ENCODE measurements at regions not wholly inside any gene's neighbourhood (a gene's known extent, or its start where the extent isn't known, plus 50 kb on each side); places are given as distances from the start of the nearest gene placed in this dataset.

- no peak overlapping the region for H3K27ac ChIP-seq
- H3K27me3 ChIP-seq = no peaks in the 10 kb centered on the region
- DNase-seq (ENCODE audit: low spot score) = no peak
- H3K36me3 ChIP-seq = no peaks in the 10 kb centered on the region
- no peaks in the 10 kb centered on the region for H3K4me1 ChIP-seq
- no peak overlapping the region for H3K4me3 ChIP-seq
- no peak for TF ChIP-seq CTCF (IDR thresholded peaks at IDR 0.05)
- no peaks in the 10 kb centered on the region for H3K9me3 ChIP-seq
Observed at GRCh38 chr22:27023591-27023990, 366.2 kb downstream of the MIAT start.

- Histone ChIP-seq H3K27ac (no peak overlapping the region), H3K27me3 (no peaks in the 10 kb centered on the region), H3K4me3 (no peak overlapping the region), H3K4me1 (no peaks in the 10 kb centered on the region), H3K9me3 (no peaks in the 10 kb centered on the region), H3K36me3 (no peaks in the 10 kb centered on the region)
- DNase-seq (ENCODE audit: low spot score) = no peak
- TF ChIP-seq CTCF (IDR thresholded peaks at IDR 0.05) = no peak
Observed at GRCh38 chr22:27024982-27025381, 367.6 kb downstream of the MIAT start.

- no peak for DNase-seq (ENCODE audit: low spot score)
- Histone ChIP-seq H3K27me3 (no peaks in the 10 kb centered on the region), H3K27ac (no peak overlapping the region), H3K4me3 (no peak overlapping the region), H3K4me1 (no peaks in the 10 kb centered on the region), H3K36me3 (no peaks in the 10 kb centered on the region), H3K9me3 (no peaks in the 10 kb centered on the region)
- TF ChIP-seq CTCF (IDR thresholded peaks at IDR 0.05) = no peak
Observed at GRCh38 chr22:27028093-27028492, 370.7 kb downstream of the MIAT start.

- no peaks in the 10 kb centered on the region for H3K36me3 ChIP-seq
- DNase-seq (ENCODE audit: low spot score) = no peak
- no peaks in the 10 kb centered on the region for H3K9me3 ChIP-seq
- no peak overlapping the region for H3K4me3 ChIP-seq
- H3K27ac ChIP-seq = no peak overlapping the region
- no peaks in the 10 kb centered on the region for H3K27me3 ChIP-seq
- no peaks in the 10 kb centered on the region for H3K4me1 ChIP-seq
- no peak for TF ChIP-seq CTCF (IDR thresholded peaks at IDR 0.05)
Observed at GRCh38 chr22:27029584-27030130, 372.3 kb downstream of the MIAT start.

- Histone ChIP-seq H3K4me1 (no peaks in the 10 kb centered on the region), H3K4me3 (no peak overlapping the region), H3K36me3 (no peaks in the 10 kb centered on the region), H3K9me3 (no peaks in the 10 kb centered on the region), H3K27me3 (no peaks in the 10 kb centered on the region), H3K27ac (no peak overlapping the region)
- no peak for TF ChIP-seq CTCF (IDR thresholded peaks at IDR 0.05)
- DNase-seq (ENCODE audit: low spot score) = no peak
Observed at GRCh38 chr22:27032091-27032761, 374.8 kb downstream of the MIAT start.

Data from right atrium auricular region (tissue), 2 donors.